T-helper 2 cell treated with Interferon-gamma antibody and Interleukin-4, amounts not matched to agents 100 ng/mL and 5 ng/mL, for 36 hours (primary cell): ENCODE measurements at regions not wholly inside any gene's neighbourhood (a gene's known extent, or its start where the extent isn't known, plus 50 kb on each side); places are given as distances from the start of the nearest gene placed in this dataset.
"Not testable (repeated sequence)": the region's sequence is repeated elsewhere in the genome, so short reads cannot be mapped to it uniquely, and the experiment has no call there.

Source experiments
- intact Hi-C: fragments of 100-400 bp; cut with micrococcal nuclease; formaldehyde crosslinking; loops from one replicate; pipeline ENCODE4 v1.15.1; 2023

DNA sequence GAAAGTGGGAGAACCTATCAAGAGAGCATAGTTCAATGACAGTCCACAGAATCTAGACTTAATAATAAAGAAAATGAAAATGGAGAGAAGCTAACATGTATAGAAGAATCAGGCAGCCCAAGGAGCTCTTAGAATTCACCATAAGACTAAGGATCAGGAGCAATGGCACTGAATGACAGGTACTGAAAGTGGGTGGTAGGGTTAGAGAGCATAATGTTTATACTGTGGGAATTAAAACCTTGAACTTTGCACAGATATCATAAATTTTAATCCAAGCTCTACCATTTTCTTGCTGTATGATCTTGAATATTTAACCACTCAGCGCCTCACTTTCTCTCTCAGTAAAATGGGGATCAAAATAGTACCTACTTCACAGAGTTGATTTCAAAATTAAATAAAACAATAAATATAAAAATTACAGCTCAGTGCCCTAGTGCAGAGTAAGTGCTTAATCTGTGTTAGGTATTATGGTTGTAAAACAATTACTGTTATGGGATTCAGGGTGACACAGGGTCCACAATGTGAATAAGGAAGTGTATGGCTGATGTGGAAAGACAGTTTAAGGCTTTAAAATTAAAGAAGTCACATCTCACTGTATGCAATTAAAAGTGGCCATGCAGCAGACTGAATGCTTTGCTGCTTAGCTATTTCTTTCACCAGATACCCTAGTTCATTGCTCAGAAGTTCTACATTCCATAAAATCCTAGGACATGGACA is 319.8 kb downstream of the HINT1 start:
- intact Hi-C loops = no loop called here

DNA sequence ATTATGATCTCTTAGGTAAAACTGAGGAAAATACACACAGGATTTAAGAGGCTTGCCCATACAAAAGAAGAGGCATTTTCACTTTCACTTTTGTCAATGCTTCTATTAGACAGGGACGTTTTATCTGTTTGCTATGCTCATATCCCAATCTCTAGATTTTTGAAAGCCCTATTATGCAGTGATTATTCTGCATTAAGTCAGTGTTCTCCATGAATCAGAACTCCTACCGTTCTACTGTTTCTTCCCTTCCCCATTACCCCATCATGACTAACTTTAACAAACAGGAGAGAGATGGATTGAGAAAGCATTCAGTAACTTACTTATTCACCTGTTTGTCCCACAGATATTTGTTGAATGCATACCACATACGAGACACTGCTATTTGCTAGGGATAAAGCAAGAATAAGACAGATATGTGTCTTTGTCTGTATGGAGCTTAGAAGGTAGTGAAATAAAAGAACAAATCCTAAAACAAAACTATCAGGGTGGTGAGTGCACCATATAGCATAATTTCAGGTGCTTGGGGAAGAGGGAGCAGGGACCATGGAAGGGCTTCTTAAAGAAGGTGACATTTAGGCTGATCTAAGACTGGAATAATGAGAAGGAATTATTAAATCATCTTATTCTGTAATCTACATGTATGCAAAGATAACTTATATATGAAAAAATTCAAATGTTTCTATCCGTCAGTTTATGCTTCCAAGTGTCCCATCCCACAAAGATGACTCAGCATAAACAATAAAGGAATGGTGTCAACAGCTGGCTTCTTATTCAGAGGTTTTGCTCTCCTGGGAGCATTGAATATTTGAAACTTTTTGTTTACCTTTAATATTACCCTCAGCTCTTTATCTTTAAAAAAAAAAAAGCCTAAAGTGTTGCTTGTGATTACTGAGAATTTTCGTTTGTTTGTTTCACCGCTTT is 328.1 kb downstream of the HINT1 start:
- intact Hi-C loops = no loop called here

DNA sequence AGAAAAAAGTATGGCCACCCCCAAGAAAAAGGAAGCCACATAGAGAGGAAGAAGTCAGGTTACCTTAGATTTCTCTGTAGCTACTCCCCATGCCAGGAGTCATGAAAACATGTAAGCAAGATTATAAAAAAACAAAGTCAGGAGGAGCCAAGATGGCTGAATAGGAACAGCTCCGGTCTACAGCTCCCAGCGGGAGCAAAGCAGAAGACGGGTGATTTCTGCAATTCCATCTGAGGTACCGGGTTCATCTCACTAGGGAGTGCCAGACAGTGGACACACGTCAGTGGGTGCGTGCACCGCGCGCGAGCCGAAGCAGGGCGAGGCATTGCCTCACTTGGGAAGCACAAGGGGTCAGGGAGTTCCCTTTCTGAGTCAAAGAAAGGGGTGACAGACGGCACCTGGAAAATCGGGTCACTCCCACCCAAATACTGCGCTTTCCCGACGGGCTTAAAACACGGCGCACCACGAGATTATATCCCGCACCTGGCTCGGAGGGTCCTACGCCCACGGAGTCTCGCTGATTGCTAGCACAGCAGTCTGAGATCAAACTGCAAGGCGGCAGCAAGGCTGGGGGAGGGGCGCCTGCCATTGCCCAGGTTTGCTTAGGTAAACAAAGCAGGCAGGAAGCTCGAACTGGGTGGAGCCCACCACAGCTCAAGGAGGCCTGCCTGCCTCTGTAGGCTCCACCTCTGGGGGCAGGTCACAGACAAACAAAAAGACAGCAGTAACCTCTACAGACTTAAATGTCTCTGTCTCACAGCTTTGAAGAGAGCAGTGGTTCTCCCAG is 347.3 kb downstream of the HINT1 start:
- intact Hi-C loops = not testable (repeated sequence)

DNA sequence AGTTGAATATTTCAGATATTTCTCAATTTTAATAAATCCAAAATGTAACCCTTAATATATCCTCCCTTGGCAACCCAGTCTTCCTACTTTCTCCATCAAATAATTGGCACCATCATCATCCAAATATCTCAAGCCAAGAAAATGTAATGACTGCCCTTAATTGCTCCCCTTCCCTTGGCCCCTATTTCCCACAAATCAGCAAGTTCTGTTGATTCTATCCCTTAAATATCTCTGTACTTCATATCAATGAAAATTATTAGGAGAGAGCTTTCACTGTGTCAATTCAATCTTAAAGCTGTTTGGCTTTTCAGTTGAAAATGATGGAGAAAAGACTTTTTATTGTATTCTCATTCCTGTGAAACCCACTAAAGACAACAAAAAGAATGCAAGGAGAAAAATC is 349.8 kb downstream of the HINT1 start:
- intact Hi-C loops = no loop called here

DNA sequence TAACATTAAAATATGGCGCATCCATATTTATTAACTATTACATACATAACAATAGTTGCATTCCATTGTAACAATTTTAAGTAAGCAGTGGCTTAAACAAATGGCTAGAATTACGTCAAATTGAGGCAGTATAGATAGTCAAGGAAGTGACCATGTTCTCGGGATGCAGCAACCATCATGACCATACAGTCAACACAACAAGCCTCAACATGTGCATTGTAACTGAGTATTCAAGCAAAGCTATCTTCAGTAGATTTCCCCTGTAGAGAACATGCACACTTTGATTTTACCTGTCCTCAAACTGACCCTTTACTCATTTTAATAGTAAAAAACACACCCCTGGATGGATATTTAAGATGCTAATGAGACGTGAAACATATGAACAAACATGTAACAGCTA is 356.4 kb downstream of the HINT1 start:
- intact Hi-C loops = no loop called here

DNA sequence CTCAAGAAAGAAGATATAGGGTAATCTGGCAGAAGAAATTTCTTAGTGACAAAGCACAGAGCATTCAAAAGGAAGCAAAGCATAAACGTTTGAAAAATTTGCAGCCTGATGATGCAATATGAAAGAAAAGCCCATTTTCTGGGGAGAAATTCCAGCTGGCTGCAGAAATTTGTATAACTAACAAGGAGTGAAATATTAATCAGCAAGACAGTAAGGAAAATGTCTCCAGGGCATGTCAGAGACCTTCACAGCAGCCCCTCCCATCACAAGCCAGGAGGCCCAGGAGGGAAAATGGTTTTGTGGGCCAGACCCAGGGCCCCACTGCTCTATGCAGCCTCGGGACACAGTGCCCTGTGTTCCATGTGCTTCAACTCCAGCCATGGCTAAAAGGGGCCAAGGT is 359.4 kb downstream of the HINT1 start:
- intact Hi-C loops = no loop called here

DNA sequence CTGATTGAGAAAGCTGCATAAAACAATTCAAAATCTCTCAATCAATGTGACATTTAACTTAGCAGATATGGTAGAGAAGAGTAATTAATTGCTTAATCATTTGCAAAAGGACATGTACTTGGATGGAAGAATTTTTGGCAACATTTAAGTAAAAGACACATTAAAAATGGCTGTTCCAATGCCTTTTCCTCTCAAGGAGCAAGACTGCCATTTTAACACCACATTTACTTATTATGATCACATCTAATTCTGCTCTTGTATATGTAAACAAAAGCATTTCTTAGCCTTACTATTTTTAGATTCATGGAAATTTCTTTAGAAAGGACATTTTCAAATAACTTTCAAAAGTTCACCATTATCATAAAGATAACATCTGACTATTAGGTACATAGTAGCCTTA is 360.0 kb downstream of the HINT1 start:
- intact Hi-C loops = no loop called here

DNA sequence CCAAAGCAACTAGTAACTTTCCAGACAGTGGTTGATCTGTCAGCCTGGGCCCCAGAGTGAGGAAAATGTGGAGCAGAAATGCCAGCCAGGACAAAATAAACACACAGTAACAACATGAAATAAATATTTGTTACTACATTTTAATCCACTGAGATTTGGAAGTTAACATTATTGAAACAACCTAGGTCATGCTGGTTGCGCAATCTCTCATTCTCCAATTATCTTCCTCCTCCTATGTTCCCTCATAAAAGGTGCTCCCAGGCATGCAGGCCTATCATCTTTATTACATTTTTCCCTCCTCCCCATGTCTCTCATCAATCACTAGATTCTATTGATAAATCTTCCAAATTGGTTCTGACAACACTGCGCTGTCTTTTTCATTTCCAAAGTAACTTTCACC is 363.1 kb downstream of the HINT1 start:
- intact Hi-C loops = no loop called here

DNA sequence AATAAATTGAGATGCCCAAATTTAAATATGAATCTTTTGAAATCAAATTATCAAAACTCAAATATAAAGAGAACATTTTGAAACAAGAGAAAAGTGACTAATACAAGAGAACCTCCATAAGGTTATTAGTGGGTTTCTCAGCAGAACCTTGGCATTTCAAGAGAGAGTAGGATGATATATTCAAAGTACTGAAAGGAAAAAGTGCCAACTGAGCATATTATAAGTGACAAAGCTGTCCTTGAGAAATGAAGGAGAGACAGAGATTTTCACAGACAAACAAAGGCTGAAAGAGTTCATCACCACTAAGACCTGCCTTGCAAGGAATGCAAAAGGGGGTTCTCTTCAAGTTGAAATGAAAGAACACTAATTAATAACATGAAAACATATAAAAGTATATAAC is 366.0 kb downstream of the HINT1 start:
- intact Hi-C loops = no loop called here

DNA sequence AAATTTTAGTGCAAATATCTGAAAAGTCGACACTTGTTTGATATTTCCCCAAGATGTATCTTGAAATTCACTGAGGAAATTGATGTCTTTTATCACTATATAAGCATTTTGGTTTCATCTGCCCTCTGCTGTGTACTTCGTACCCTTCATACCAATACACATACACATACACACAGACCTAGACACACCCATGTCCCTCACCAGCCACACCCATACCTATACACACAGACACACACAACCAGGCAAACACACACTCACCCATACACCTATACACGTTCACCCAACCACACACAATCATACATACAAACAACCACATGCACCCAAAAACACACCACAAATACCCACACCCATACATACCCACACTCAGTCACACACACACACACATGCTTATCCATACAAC is 367.8 kb downstream of the HINT1 start:
- intact Hi-C loops = no loop called here

DNA sequence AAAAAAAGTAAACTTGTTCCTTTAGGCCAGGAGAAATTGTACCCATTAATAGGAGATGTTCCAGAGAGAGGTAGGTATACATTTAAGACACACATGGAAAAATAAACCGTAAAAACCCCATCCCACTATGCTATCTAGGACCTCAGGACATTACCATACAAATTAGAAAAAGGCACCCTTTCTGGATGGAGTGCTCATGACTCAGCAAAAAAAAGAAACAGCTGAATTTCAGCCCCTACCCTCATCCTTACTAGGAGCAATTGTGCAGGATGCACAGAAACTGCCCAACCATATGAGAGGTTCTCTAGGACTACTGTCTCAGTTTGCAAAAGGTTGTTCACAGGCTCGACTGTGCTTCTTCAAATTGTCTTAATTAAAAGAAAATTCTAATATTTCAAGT is 368.2 kb downstream of the HINT1 start:
- intact Hi-C loops = no loop called here

DNA sequence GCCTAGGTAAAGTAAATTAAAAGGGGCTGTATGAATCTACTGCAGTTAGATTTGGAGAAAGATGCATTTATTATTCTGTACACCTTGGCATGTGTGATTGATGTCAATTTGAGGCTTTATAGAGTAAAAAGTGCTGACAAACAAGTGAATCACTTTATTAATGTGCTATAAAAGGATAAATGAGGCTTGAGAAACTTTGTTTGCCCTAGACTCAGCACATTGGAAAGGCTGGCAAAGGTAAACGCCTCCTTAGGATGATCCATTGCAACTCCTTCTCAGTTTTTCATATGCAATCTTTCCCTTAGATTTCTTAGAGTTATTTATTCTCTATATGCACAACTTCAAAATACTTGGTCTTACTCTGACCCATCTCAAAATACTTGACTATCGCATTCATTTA is 369.0 kb downstream of the HINT1 start:
- intact Hi-C loops = no loop called here

DNA sequence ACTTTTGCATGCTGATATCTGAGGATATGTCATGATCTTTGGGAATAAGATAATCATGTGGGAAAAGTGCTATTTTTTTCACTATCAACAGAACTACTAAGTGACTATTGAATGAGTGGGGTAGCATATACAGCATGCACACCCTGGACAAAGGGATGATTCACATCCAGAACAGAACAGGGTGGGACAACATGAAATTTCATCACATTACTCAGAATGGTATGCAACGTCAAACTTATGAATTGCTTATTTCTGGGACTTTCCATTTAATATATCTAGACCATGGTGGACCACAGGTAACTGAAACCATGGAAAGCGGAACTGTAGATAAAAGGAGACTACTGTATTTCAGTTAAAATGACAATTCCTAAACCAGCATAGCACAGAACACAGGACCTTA is 370.0 kb downstream of the HINT1 start:
- intact Hi-C loops = no loop called here

DNA sequence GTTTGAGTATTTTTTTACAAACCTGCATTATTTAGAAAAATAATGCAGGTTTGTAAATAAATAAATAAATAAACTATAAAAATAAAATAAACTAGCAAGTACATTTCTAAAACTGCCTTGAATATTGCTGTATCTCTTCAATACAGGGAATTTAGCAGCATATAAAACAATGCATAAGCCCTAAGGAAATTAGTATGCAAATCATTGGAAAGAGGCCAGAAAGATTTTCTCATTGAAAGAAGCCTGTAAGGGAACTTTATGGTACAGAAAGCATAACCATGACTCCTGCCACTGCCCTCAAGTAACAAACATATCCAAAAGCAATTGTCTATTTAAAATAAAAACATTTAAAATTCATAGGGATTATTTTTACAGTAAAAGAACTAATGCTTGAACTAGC is 387.3 kb downstream of the HINT1 start:
- intact Hi-C loops = no loop called here

DNA sequence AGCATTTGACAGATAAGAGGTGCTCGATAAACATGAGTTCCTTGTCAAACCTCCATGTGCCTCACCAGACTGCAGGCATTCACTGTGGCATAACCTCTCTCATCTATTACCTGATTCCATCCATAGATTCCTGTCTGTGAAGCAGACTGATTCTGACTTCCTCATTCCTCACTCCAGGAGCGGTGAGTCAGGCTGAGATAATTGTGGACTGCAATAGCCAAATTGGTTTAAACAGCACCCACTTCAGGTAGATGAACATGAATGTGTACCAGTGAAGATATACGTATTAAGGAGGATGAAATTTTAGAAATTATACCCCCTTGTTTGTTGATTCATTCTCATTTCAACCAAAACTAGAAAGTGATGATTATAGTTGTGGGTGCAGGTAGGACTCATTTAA is 391.2 kb downstream of the HINT1 start:
- intact Hi-C loops = no loop called here

DNA sequence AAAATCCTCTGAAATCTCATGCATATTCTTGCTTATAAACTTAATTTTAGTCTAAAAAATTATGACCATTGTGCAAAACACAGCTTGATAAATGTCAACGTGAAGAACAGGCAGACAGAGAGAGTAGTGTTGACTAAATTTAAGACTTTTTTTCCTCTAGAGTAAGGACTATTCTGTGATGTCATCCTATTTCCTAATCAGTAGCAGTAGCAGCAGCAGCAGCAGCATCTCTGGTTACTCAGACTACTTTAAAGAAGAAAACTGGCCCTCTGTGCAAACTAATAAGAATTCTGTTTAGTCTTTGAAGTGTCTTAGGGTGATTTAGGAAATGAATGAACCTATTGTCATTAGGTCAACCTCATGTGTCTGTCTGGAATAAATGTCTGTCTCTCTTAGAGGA is 403.0 kb downstream of the HINT1 start:
- intact Hi-C loops = no loop called here

DNA sequence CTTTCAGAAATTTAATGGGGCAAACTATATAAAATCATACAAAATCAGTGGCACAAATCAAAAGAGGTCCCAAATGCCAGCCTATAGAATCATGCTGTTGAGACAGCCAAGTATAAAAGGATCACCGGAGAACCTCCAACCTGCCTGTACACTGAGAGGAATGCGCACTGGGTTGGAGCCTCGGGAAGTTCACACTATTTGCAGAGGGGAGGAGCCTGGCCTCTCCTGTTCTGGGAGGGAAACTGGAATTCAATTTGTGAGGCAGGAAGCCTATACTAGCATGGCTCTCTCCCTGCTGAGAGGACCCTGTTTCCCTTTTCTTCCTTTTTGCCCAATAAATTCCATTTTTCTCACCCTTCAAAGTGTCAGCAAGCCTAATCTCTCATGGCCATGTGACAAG is 406.0 kb downstream of the HINT1 start:
- intact Hi-C loops = no loop called here

DNA sequence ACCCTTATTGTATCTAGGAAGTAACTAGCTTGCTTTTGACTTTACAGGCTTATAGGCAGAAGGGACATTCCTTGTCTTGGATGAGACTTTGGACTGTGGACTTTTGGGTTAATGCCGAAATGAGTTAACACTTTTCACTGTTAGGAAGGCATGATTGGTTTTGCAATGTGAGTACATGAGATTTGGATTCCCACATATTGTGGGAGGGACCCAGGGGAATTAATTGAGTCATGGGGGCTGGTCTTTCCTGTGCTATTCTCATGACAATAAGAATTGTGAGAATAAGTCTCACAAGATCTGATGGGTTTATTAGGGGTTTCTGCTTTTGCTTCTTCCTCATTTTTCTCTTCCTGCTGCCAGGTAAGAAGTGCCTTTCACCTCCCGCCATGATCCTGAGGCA is 417.5 kb downstream of the HINT1 start:
- intact Hi-C loops = no loop called here

DNA sequence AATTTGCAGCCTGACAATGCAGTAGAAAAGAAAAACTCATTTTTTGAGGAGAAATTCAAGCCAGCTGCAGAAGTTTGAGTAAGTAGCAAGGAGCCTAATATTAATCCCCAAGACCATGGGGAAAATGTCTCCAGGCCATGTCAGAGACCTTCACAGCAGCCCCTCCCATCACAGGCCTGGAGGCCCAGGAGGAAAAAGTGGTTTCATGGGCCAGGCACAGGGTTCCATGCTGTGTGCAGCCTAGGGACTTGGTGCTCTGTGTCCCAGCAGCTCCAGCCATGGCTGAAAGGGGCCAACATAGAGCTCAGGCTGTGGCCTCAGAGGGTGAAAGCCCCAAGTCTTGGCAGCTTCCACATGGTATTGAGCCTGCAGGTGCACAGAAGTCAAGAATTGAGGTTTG is 418.4 kb downstream of the HINT1 start:
- intact Hi-C loops = not testable (repeated sequence)

DNA sequence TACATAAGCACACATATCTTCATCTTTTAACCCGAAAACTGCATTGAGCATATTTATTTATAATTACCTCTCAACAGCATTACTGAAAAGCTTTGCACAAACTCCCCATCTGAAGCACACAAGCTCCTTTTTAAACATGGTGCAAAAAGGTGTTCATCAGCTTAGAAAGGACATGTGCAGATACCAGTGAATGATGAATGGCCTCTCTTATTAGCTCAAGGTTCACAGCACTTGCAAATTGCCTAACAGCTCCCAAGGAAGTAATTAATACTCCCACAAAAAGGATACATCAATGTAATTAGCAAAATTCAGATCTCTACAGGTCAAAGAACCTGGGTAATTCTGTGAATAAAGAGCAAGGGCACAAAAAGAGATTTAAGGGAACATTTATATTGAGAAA is 422.0 kb downstream of the HINT1 start:
- intact Hi-C loops = no loop called here

DNA sequence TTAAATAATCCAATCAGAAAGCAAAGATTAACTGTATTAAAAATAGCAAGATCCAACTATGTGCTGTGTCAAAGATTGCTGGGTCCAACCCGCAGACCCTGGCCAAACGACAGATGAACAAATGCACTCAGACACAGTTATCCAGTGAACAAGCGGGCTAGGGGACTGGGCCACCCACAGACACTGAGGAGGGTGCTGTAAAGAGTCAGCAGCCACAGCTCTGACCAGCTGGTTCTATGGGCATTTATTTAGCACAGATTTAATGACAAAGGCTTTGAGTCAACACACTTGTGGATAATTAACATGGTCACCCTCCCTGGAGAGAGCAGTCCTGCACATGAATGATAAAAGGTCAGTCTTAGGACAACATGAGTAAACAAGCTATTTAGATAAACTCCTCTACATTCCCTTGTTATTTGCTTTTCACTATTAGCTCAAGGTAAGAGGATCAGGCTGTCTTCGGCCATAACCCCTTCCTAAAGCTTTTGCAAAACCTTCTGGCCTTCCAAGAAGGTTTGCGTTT is 424.9 kb downstream of the HINT1 start:
- intact Hi-C loops = no loop called here

DNA sequence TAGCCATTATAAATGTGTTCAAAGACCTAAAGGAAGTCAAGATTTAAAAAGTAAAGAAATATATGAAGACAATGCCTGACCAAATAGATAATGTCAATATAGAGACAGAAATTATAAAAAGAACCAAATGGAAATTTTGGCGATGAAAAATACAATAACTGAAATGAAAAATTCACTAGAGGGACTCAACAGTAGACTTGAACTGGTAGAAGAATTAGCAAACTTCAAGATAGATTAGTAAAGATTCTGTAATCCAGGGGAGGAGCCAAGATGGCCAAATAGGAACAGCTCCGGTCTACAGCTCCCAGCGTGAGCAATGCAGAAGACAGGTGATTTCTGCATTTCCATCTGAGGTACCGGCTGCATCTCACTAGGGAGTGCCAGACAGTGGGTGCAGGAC is 433.2 kb downstream of the HINT1 start:
- intact Hi-C loops = no loop called here
